CD14-positive monocyte (primary cell): ENCODE measurements at regions not wholly inside any gene's neighbourhood (a gene's known extent, or its start where the extent isn't known, plus 50 kb on each side); places are given as distances from the start of the nearest gene placed in this dataset.

Source experiments
- DNase-seq, 3 donors: peaks; one replicate each; pipeline ENCODE4 v3.0.0-alpha.2; 2011 to 2022
- H2AFZ ChIP-seq: 2 replicates; pipeline ENCODE4 v1.6.0; 2012; ENCODE audit warnings: mild to moderate bottlenecking, low read depth, low read length, inconsistent platforms; ENCODE audit not compliant: insufficient read depth, poor library complexity, severe bottlenecking
- H3K27ac ChIP-seq, 2 donors: 1 replicate in 1 of 2; 2 replicates in 1 of 2; pipeline ENCODE4 v1.5.1; 2012 to 2013; ENCODE audit warnings: low read length in 2 of 2, control low read depth in 1 of 2, inconsistent platforms in 1 of 2, low read depth in 1 of 2, mild to moderate bottlenecking in 1 of 2
- H3K27me3 ChIP-seq, 2 donors: one replicate each; pipeline versions ENCODE4 v1.6.0 to v1.6.1; 2011 to 2013; ENCODE audit warnings: low read length in 2 of 2; ENCODE audit not compliant: control insufficient read depth in 2 of 2, insufficient read depth in 2 of 2
- H3K36me3 ChIP-seq, 2 donors: replicated peaks in 1 of 2; 1 replicate in 1 of 2; 2 replicates in 1 of 2; pipeline versions ENCODE4 v1.5.1 to v1.6.1; 2012 to 2013; ENCODE audit warnings: low read length in 2 of 2, control low read depth in 1 of 2, inconsistent platforms in 1 of 2, mild to moderate bottlenecking in 1 of 2; ENCODE audit not compliant: insufficient read depth in 2 of 2, control insufficient read depth in 1 of 2
- H3K4me1 ChIP-seq, 2 donors: 1 replicate in 1 of 2; 2 replicates in 1 of 2; pipeline versions ENCODE4 v1.5.1 to v1.6.1; 2012 to 2013; ENCODE audit warnings: low read length in 2 of 2, control low read depth in 1 of 2, inconsistent platforms in 1 of 2, mild to moderate bottlenecking in 1 of 2, moderate library complexity in 1 of 2; ENCODE audit not compliant: insufficient read depth in 2 of 2, control insufficient read depth in 1 of 2
- H3K4me2 ChIP-seq: replicated peaks from 2 replicates; pipeline ENCODE3; 2012; ENCODE audit warnings: low read length, moderate library complexity, mild to moderate bottlenecking; ENCODE audit not compliant: poor library complexity, severe bottlenecking; ENCODE audit errors: extremely low read depth
- H3K4me3 ChIP-seq, 3 experiments: fragments of 200-600 bp in 1 of 3; sonication (generic) in 1 of 3; replicated peaks in 1 of 3; 1 replicate in 2 of 3; 2 replicates in 1 of 3; pipeline ENCODE4 v1.5.1; 2011 to 2013; ENCODE audit warnings: low read length in 3 of 3, mild to moderate bottlenecking in 3 of 3, control low read depth in 2 of 3, low read depth in 2 of 3, inconsistent platforms in 1 of 3, moderate library complexity in 1 of 3
- H3K79me2 ChIP-seq: 2 replicates; pipeline ENCODE4 v1.6.0; 2012; ENCODE audit warnings: mild to moderate bottlenecking, control low read depth, inconsistent platforms, low read length, moderate library complexity; ENCODE audit not compliant: insufficient read depth
- H3K9ac ChIP-seq: 2 replicates; pipeline ENCODE4 v1.6.0; 2017; ENCODE audit warnings: low read length, mild to moderate bottlenecking; ENCODE audit not compliant: insufficient read depth, poor library complexity, severe bottlenecking
- H3K9me3 ChIP-seq, 2 donors: replicated peaks in 1 of 2; 1 replicate in 1 of 2; 2 replicates in 1 of 2; pipeline versions ENCODE4 v1.5.1 to v1.6.1; 2012 to 2013; ENCODE audit warnings: low read length in 2 of 2, control low read depth in 1 of 2; ENCODE audit not compliant: control insufficient read depth in 1 of 2, insufficient read depth in 1 of 2
- H4K20me1 ChIP-seq: 2 replicates; pipeline ENCODE4 v1.6.0; 2012; ENCODE audit warnings: mild to moderate bottlenecking, low read length, control low read depth, moderate library complexity; ENCODE audit not compliant: insufficient read depth
- H3K27ac Mint-ChIP-seq, 7 donors: one replicate each; pipeline ENCODE4 v1.8.0; 2020; ENCODE audit warnings: mild to moderate bottlenecking in 7 of 7, mixed read lengths in 7 of 7, moderate library complexity in 6 of 7, inconsistent platforms in 2 of 7
- H3K27me3 Mint-ChIP-seq, 3 donors: one replicate each; pipeline ENCODE4 v1.8.0; 2021 to 2022; ENCODE audit warnings: low read depth in 3 of 3, mild to moderate bottlenecking in 3 of 3, mixed read lengths in 3 of 3, moderate library complexity in 3 of 3, inconsistent platforms in 1 of 3
- H3K36me3 Mint-ChIP-seq, 2 donors: one replicate each; pipeline ENCODE4 v1.8.0; 2020; ENCODE audit warnings: mixed read lengths in 2 of 2, inconsistent platforms in 1 of 2, mild to moderate bottlenecking in 1 of 2
- H3K4me1 Mint-ChIP-seq: one replicate; pipeline ENCODE4 v1.8.0; 2020; ENCODE audit warnings: mild to moderate bottlenecking, mixed read lengths
- H3K4me3 Mint-ChIP-seq, 2 donors: one replicate each; pipeline ENCODE4 v1.8.0; 2020; ENCODE audit warnings: mild to moderate bottlenecking in 2 of 2, mixed read lengths in 2 of 2, moderate library complexity in 1 of 2
- H3K9me3 Mint-ChIP-seq, 7 donors: one replicate each; pipeline ENCODE4 v1.8.0; 2020 to 2022; ENCODE audit warnings: mixed read lengths in 7 of 7, mild to moderate bottlenecking in 6 of 7, moderate library complexity in 6 of 7, inconsistent platforms in 2 of 7
- CTCF ChIP-seq: fragments of 200-600 bp; IDR thresholded peaks from one replicate; pipeline ENCODE4 v1.8.0; 2022; ENCODE audit warnings: antibody characterized with exemption, mild to moderate bottlenecking
- WGBS: methylation state at CpG from one replicate; pipeline ENCODE4 v1.1.5; 2013; ENCODE audit warnings: missing lambda C conversion rate; ENCODE audit not compliant: insufficient coverage; 5-methylcytosine and 5-hydroxymethylcytosine counted together
- intact Hi-C, 2 donors: fragments of 100-400 bp; cut with micrococcal nuclease; formaldehyde crosslinking; loops; one replicate each; pipeline versions ENCODE4 v1.15.0 to v1.15.1; 2023

GRCh38 chr3:194049394-194049793 is 86.6 kb upstream of the HES1 start:
- Histone ChIP-seq H3K27ac (no peak overlapping the region), H4K20me1 (no peaks in the 10 kb centered on the region), H3K4me3 (no peak overlapping the region), H2AFZ (no peak overlapping the region), H3K4me1 (peaks cover 40 to 42% of the 10 kb centered on the region in 2 donors), H3K9me3 (peaks cover 7 to 11% of the 10 kb centered on the region in 2 donors), H3K4me2 (no peak overlapping the region), H3K9ac (no peak overlapping the region), H3K79me2 (no peaks in the 10 kb centered on the region), H3K36me3 (no peaks in the 10 kb centered on the region), H3K27me3 (peaks cover 0 to 10% of the 10 kb centered on the region in 2 donors)
- WGBS = no CpG with 5 or more reads among the region's 1 CpG
- Mint-ChIP-seq H3K4me3 (no peak overlapping the region), H3K27me3 (peaks cover 16 to 26% (median 22%) of the 10 kb centered on the region in 3 donors), H3K27ac (no peak overlapping the region), H3K4me1 (peaks cover 52% of the 10 kb centered on the region), H3K9me3 (peaks cover 2 to 17% (median 13%) of the 10 kb centered on the region in 7 donors), H3K36me3 (peaks cover 7 to 15% of the 10 kb centered on the region in 2 donors)
- intact Hi-C loops = loop anchor here in 1 of 2 donors (5.0 kb wide), 1 partner anchor 37 kb away; no protein-coding TSS in a partner anchor
- DNase-seq = no peak
- no peak for TF ChIP-seq CTCF

- Mint-ChIP-seq H3K9me3 (peaks cover 2 to 17% (median 13%) of the 10 kb centered on the region in 7 donors), H3K27me3 (peaks cover 14 to 31% (median 30%) of the 10 kb centered on the region in 3 donors), H3K36me3 (peaks cover 7 to 15% of the 10 kb centered on the region in 2 donors), H3K4me1 (peaks cover 54% of the 10 kb centered on the region), H3K4me3 (no peak overlapping the region), H3K27ac (peak overlapping the region in 3 of 7 donors; percentile 46 to 63 (median 54))
- Histone ChIP-seq H2AFZ (no peak overlapping the region), H3K4me1 (peaks cover 40 to 44% of the 10 kb centered on the region in 2 donors), H4K20me1 (no peaks in the 10 kb centered on the region), H3K27me3 (peaks cover 0 to 14% of the 10 kb centered on the region in 2 donors), H3K9ac (no peak overlapping the region), H3K79me2 (no peaks in the 10 kb centered on the region), H3K36me3 (no peaks in the 10 kb centered on the region), H3K4me2 (no peak overlapping the region), H3K9me3 (peaks cover 7 to 11% of the 10 kb centered on the region in 2 donors), H3K4me3 (no peak overlapping the region), H3K27ac (no peak overlapping the region)
- intact Hi-C loops = loop anchor here (5.0 to 10.0 kb wide), 2 partner anchors 74 to 86 kb away; partner anchors contain the start of gene HES1 (in 1 of the 2)
- WGBS = no CpG with 5 or more reads among the region's 1 CpG
- TF ChIP-seq CTCF = no peak
- DNase-seq = no peak
Measured at GRCh38 chr3:194050782-194051320, 85.1 kb upstream of the HES1 start.
